ENCODE measurements at regions not wholly inside any gene's neighbourhood (a gene's known extent, or its start where the extent isn't known, plus 50 kb on each side); places are given as distances from the start of the nearest gene placed in this dataset.

DNA sequence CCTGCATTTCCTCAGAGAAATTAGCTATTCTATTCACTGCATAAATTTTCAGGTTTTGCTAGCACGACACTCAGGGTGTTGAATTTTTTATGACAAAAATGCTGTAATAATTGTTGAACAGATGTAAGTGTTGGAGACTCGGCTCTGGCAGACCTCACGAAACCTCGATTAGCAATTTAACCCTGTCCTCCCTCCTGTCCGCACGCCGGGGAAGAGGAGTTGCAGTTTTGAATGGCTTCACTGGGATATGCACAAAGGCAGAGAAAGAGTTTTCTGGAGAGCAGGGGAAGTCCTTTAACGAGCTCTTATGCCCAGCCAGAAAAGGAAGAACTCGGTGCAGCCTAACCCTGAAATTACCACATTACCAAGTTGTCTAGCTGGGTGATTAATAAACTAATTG, 661.1 kb downstream of the VRK1 start:
- ChIA-PET POLR2A (ENCODE audit: unreplicated experiment) (no interaction called here), CTCF (no interaction called here)
- H3K9me1 ChIP-seq (ENCODE audit: insufficient read depth, low read length): no peaks in the 10 kb centered on the region
- H2BK20ac ChIP-seq (ENCODE audit: low read depth, low read length): no peak overlapping the region
- H3K56ac ChIP-seq (ENCODE audit: extremely low read depth, insufficient read depth, low read length): no peak overlapping the region
- H3K9ac ChIP-seq (ENCODE audit: low read depth, low read length): no peak overlapping the region
- no peak overlapping the region for H4K5ac ChIP-seq (ENCODE audit: low read depth, low read length)
- no peak overlapping the region for H3K14ac ChIP-seq (replicated peaks; ENCODE audit: low read depth, low read length)
- no peak overlapping the region for H3K27ac ChIP-seq (ENCODE audit: insufficient read depth, low read length)
- H4K91ac ChIP-seq (ENCODE audit: insufficient read depth, low read depth, low read length): no peak overlapping the region
- H4K20me1 ChIP-seq (ENCODE audit: insufficient read depth, low read length): no peaks in the 10 kb centered on the region
- intact Hi-C loops (cut with micrococcal nuclease) (no loop called here), in situ Hi-C loops (cut with MboI; ENCODE audit: low sequenced_read_pairs) (no loop called here), dilution Hi-C loops (cut with HindIII; ENCODE audit: low sequenced_read_pairs, unreplicated experiment) (no loop called here)
- H3K36me3 ChIP-seq (ENCODE audit: control insufficient read depth, insufficient read depth, low read length): no peaks in the 10 kb centered on the region
- H2BK5ac ChIP-seq (ENCODE audit: low read depth, low read length, poor library complexity, severe bottlenecking): no peak overlapping the region
- no peak overlapping the region for H3K4me2 ChIP-seq (ENCODE audit: low read depth, low read length)
- no peak overlapping the region for H3K4me3 ChIP-seq (ENCODE audit: insufficient read depth, low read depth, low read length)
- no peak overlapping the region for H2BK15ac ChIP-seq (ENCODE audit: low read depth, low read length)
- no peaks in the 10 kb centered on the region for H3K4me1 ChIP-seq (ENCODE audit: control insufficient read depth, insufficient read depth, low read length)
- no peaks in the 10 kb centered on the region for H3K27me3 ChIP-seq (ENCODE audit: control insufficient read depth, insufficient read depth, low read length)
- no TSS peak for BruUV-seq (replicated peaks)
- no peak overlapping the region for H2AFZ ChIP-seq (replicated peaks; ENCODE audit: low read length, poor library complexity)
- TF ChIP-seq, protein P1, sequence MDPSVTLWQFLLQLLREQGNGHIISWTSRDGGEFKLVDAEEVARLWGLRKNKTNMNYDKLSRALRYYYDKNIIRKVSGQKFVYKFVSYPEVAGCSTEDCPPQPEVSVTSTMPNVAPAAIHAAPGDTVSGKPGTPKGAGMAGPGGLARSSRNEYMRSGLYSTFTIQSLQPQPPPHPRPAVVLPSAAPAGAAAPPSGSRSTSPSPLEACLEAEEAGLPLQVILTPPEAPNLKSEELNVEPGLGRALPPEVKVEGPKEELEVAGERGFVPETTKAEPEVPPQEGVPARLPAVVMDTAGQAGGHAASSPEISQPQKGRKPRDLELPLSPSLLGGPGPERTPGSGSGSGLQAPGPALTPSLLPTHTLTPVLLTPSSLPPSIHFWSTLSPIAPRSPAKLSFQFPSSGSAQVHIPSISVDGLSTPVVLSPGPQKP (IDR thresholded peaks at IDR 0.05; ENCODE audit: borderline replicate concordance, low read depth, low read length): no peak
- no peak for TF ChIP-seq CHD1 (IDR thresholded peaks at IDR 0.05; ENCODE audit: low read depth, low read length)
- no peak for TF ChIP-seq SMC3 (IDR thresholded peaks at IDR 0.05; ENCODE audit: low read depth, low read length)
- no peak for TF ChIP-seq MAFK (IDR thresholded peaks at IDR 0.05; ENCODE audit: low read depth, low read length)
- TF ChIP-seq MAZ (IDR thresholded peaks at IDR 0.05; ENCODE audit: borderline replicate concordance, low read depth, low read length): no peak
- no peak for TF ChIP-seq RAD21 (IDR thresholded peaks at IDR 0.05; ENCODE audit: low read length)
- TF ChIP-seq RCOR1 (IDR thresholded peaks at IDR 0.05; ENCODE audit: insufficient replicate concordance, low read length): no peak
- H2AK9ac ChIP-seq (replicated peaks; ENCODE audit: low read depth, low read length, poor library complexity): no peak overlapping the region
- H3K4ac ChIP-seq (ENCODE audit: low read depth, low read length): no peak overlapping the region
- no peak overlapping the region for H2AK5ac ChIP-seq (ENCODE audit: low read depth, low read length)
- no peak for ATAC-seq (ENCODE audit: low read depth)
- H3K79me1 ChIP-seq (ENCODE audit: low read depth in 1 of 2, low read length in 2 of 2): no peaks in the 10 kb centered on the region
- H2BK120ac ChIP-seq (ENCODE audit: low read depth, low read length): no peak overlapping the region
- no peak overlapping the region for H3K18ac ChIP-seq (ENCODE audit: low read depth, low read length)
- 0% methylated on average over 1 of the region's 9 CpGs; no CpG with 5 or more reads in 1 of the 2 experiments for WGBS, 2 experiments (ENCODE audit: extremely low coverage in 2 of 2, insufficient read length in 1 of 2)
- no peak overlapping the region for H4K8ac ChIP-seq (ENCODE audit: low read depth in 2 of 2, low read length in 2 of 2)
- DNase-seq: no peak
- no peak overlapping the region for H3K23ac ChIP-seq (ENCODE audit: low read depth, low read length)
- peaks cover 23% of the 10 kb centered on the region for H3K9me3 ChIP-seq (ENCODE audit: control insufficient read depth, insufficient read depth, low read length)

Data from IMR-90 (cell line).